H1 (cell line): ENCODE measurements at regions not wholly inside any gene's neighbourhood (a gene's known extent, or its start where the extent isn't known, plus 50 kb on each side); places are given as distances from the start of the nearest gene placed in this dataset.

Experiments used
- CTCF ChIA-PET: fragments of 300-600 bp; sonication (Branson Sonifier 250); formaldehyde crosslinking; loops from one replicate; lab custom pipeline; 2021; ENCODE audit not compliant: partially characterized antibody; lab: Charles Lee
- POLR2A ChIA-PET: fragments of 300-600 bp; sonication (Branson Sonifier 250); formaldehyde crosslinking; loops from one replicate; lab custom pipeline; 2021; ENCODE audit warnings: inconsistent platforms; ENCODE audit not compliant: partially characterized antibody; lab: Charles Lee
- DNase-seq, 2 experiments: peaks; one replicate each; pipeline versions ENCODE4 v3.0.0 to v3.0.0-alpha.2; 2010 to 2022; ENCODE audit warnings: low spot score in 2 of 2, low read depth in 1 of 2, mixed read lengths in 1 of 2
- FAIRE-seq: peaks from 2 replicates; lab custom pipeline; 2011; peaks lifted over from hg19 to GRCh38; lab: Jason Lieb, UNC
- H2AFZ ChIP-seq: 2 replicates; pipeline ENCODE4 v1.8.1; 2012; ENCODE audit warnings: low read length, inconsistent platforms
- H2AK5ac ChIP-seq: 2 replicates; pipeline ENCODE4 v1.6.1; 2013; ENCODE audit warnings: low read depth, low read length
- H2BK120ac ChIP-seq: replicated peaks from 2 replicates; pipeline ENCODE3; 2013; ENCODE audit warnings: low read depth, low read length, inconsistent platforms
- H2BK12ac ChIP-seq: 2 replicates; pipeline ENCODE4 v1.6.1; 2013; ENCODE audit warnings: low read depth, low read length
- H2BK15ac ChIP-seq: 2 replicates; pipeline ENCODE4 v1.6.1; 2013; ENCODE audit warnings: low read length
- H2BK20ac ChIP-seq: 2 replicates; pipeline ENCODE4 v1.6.1; 2013; ENCODE audit warnings: low read length
- H2BK5ac ChIP-seq: 2 replicates; pipeline ENCODE4 v1.6.1; 2013; ENCODE audit warnings: low read depth, low read length
- H3K14ac ChIP-seq: 2 replicates; pipeline ENCODE4 v1.6.1; 2013; ENCODE audit warnings: inconsistent platforms; ENCODE audit not compliant: insufficient read length
- H3K18ac ChIP-seq: 2 replicates; pipeline ENCODE4 v1.6.1; 2013; ENCODE audit warnings: low read length; ENCODE audit errors: extremely low read depth
- H3K23ac ChIP-seq: 2 replicates; pipeline ENCODE4 v1.6.1; 2013; ENCODE audit warnings: inconsistent platforms; ENCODE audit not compliant: insufficient read length
- H3K23me2 ChIP-seq: 2 replicates; pipeline ENCODE4 v1.6.1; 2013; ENCODE audit warnings: low read depth, low read length
- H3K27ac ChIP-seq: 2 replicates; pipeline ENCODE4 v1.6.1; 2011; ENCODE audit warnings: low read depth, low read length, inconsistent platforms
- H3K27me3 ChIP-seq, 4 experiments: replicated peaks in 1 of 4; 1 replicate in 1 of 4; 2 replicates in 3 of 4; pipeline versions ENCODE4 v1.6.1 to v1.8.1; 2011 to 2013; ENCODE audit warnings: low read length in 3 of 4, mild to moderate bottlenecking in 3 of 4, inconsistent platforms in 2 of 4, mixed read lengths in 2 of 4, moderate library complexity in 1 of 4; ENCODE audit not compliant: control insufficient read depth in 3 of 4, insufficient read depth in 3 of 4; ENCODE audit errors: extremely low read depth in 1 of 4
- H3K36me3 ChIP-seq, 4 experiments: 2 replicates each; pipeline versions ENCODE4 v1.6.1 to v1.8.1; 2011 to 2013; ENCODE audit warnings: mild to moderate bottlenecking in 4 of 4, low read length in 3 of 4, moderate library complexity in 2 of 4, control low read depth in 1 of 4, inconsistent platforms in 1 of 4; ENCODE audit not compliant: insufficient read depth in 4 of 4, control insufficient read depth in 2 of 4
- H3K4ac ChIP-seq: replicated peaks from 2 replicates; pipeline ENCODE3; 2013; ENCODE audit warnings: low read length, low read depth, mixed read lengths, inconsistent platforms; ENCODE audit not compliant: insufficient read length
- H3K4me1 ChIP-seq, 4 experiments: replicated peaks in 1 of 4; 1 replicate in 1 of 4; 2 replicates in 3 of 4; pipeline versions ENCODE4 v1.6.1 to v1.8.1; 2011 to 2013; ENCODE audit warnings: low read length in 3 of 4, inconsistent platforms in 2 of 4, mixed read lengths in 1 of 4; ENCODE audit not compliant: insufficient read depth in 4 of 4, control insufficient read depth in 3 of 4
- H3K4me2 ChIP-seq, 2 experiments: 2 replicates each; pipeline versions ENCODE4 v1.6.1 to v1.8.1; 2011 to 2013; ENCODE audit warnings: low read depth in 2 of 2, low read length in 2 of 2, control low read depth in 1 of 2, inconsistent platforms in 1 of 2, mild to moderate bottlenecking in 1 of 2; ENCODE audit not compliant: insufficient read depth in 1 of 2
- H3K4me3 ChIP-seq, 4 experiments: fragments of 200-600, 300-600 bp in 1 of 4; sonication (generic), shearing (Covaris generic), sonication (Bioruptor Twin) in 1 of 4; 2 replicates each; pipeline versions ENCODE4 v1.5.1 to v1.8.1; 2011 to 2016; ENCODE audit warnings: low read length in 4 of 4, low read depth in 3 of 4, control low read depth in 2 of 4, inconsistent platforms in 2 of 4, mild to moderate bottlenecking in 2 of 4, mixed read lengths in 1 of 4, moderate library complexity in 1 of 4; ENCODE audit not compliant: insufficient read depth in 2 of 4; ENCODE audit errors: extremely low read depth in 1 of 4
- H3K56ac ChIP-seq: replicated peaks from 2 replicates; pipeline ENCODE3; 2013; ENCODE audit warnings: low read depth, mild to moderate bottlenecking, mixed read lengths, low read length, inconsistent platforms; ENCODE audit not compliant: insufficient read length
- H3K79me1 ChIP-seq: 2 replicates; pipeline ENCODE4 v1.6.1; 2013; ENCODE audit warnings: low read depth, low read length, control low read depth
- H3K79me2 ChIP-seq, 2 experiments: 2 replicates each; pipeline versions ENCODE4 v1.6.1 to v1.8.1; 2012 to 2013; ENCODE audit warnings: low read length in 2 of 2, mild to moderate bottlenecking in 2 of 2, inconsistent platforms in 1 of 2; ENCODE audit not compliant: insufficient read depth in 2 of 2, control insufficient read depth in 1 of 2
- H3K9ac ChIP-seq, 4 experiments: replicated peaks in 1 of 4; 1 replicate in 1 of 4; 2 replicates in 3 of 4; pipeline versions ENCODE4 v1.6.1 to v1.8.1; 2011 to 2013; ENCODE audit warnings: low read depth in 3 of 4, low read length in 3 of 4, control low read depth in 2 of 4, mild to moderate bottlenecking in 2 of 4, moderate library complexity in 2 of 4, inconsistent platforms in 1 of 4; ENCODE audit errors: extremely low read depth in 1 of 4
- H3K9me3 ChIP-seq, 2 experiments: 2 replicates each; pipeline versions ENCODE4 v1.6.1 to v1.8.1; 2012 to 2013; ENCODE audit warnings: mild to moderate bottlenecking in 2 of 2, moderate library complexity in 2 of 2, control low read depth in 1 of 2, inconsistent platforms in 1 of 2, low read depth in 1 of 2, low read length in 1 of 2, mixed read lengths in 1 of 2; ENCODE audit not compliant: insufficient read depth in 2 of 2
- H4K20me1 ChIP-seq, 2 experiments: replicated peaks in 1 of 2; 2 replicates each; pipeline versions ENCODE3 to v1.8.1; 2011 to 2013; ENCODE audit warnings: inconsistent platforms in 2 of 2, low read length in 2 of 2, mild to moderate bottlenecking in 1 of 2; ENCODE audit not compliant: insufficient read depth in 2 of 2, control insufficient read depth in 1 of 2
- H4K5ac ChIP-seq: 2 replicates; pipeline ENCODE4 v1.6.1; 2013; ENCODE audit warnings: low read length, low read depth, mixed read lengths, inconsistent platforms; ENCODE audit not compliant: insufficient read length
- H4K8ac ChIP-seq: 2 replicates; pipeline ENCODE4 v1.8.0; 2013; ENCODE audit warnings: mild to moderate bottlenecking, moderate library complexity, low read length, inconsistent platforms; ENCODE audit not compliant: insufficient read depth; ENCODE audit errors: extremely low read depth
- H4K91ac ChIP-seq: replicated peaks from 2 replicates; pipeline ENCODE3; 2013; ENCODE audit warnings: low read length, mixed read lengths, inconsistent platforms; ENCODE audit not compliant: insufficient read length
- CEBPB ChIP-seq: IDR thresholded peaks from 2 replicates; pipeline ENCODE4 v1.6.1; 2012; ENCODE audit warnings: low read depth, low read length
- E2F6 ChIP-seq: IDR thresholded peaks from 2 replicates; pipeline ENCODE4 v1.6.1; 2012; ENCODE audit warnings: inconsistent platforms
- HDAC2 ChIP-seq, 2 experiments: fragments of 300-600 bp in 1 of 2; sonication (generic) in 1 of 2; IDR thresholded peaks; 2 replicates each; pipeline ENCODE4 v1.6.1; 2011 to 2012; ENCODE audit warnings: low read depth in 2 of 2, low read length in 2 of 2, mild to moderate bottlenecking in 2 of 2, moderate library complexity in 2 of 2, borderline replicate concordance in 1 of 2, inconsistent platforms in 1 of 2
- HDAC6 ChIP-seq: IDR thresholded peaks from one replicate; pipeline ENCODE4 v1.7.1; 2012; ENCODE audit warnings: low read depth, mild to moderate bottlenecking, inconsistent platforms, low read length, moderate library complexity
- KDM4A ChIP-seq: IDR thresholded peaks from one replicate; pipeline ENCODE4 v1.7.1; 2012; ENCODE audit warnings: low read depth, mild to moderate bottlenecking, moderate library complexity, low read length, inconsistent platforms; ENCODE audit not compliant: severe bottlenecking
- RAD21 ChIP-seq, 2 experiments: IDR thresholded peaks in 1 of 2; conservative IDR thresholded peaks in 1 of 2; 2 replicates each; pipeline ENCODE4 v1.6.1; 2011; ENCODE audit warnings: low read depth in 2 of 2, low read length in 2 of 2, improper control_type of control experiment in 1 of 2, inconsistent platforms in 1 of 2, mild to moderate bottlenecking in 1 of 2, moderate library complexity in 1 of 2
- RBBP5 ChIP-seq: IDR thresholded peaks from 2 replicates; pipeline ENCODE4 v1.7.1; 2012; ENCODE audit warnings: low read depth, mild to moderate bottlenecking, inconsistent platforms, low read length, moderate library complexity, borderline replicate concordance
- WGBS, 2 experiments: shearing (Covaris generic) in 1 of 2; methylation state at CpG; one replicate each; pipeline versions ENCODE4 v1.1.6 to v1.1.7; 2013 to 2015; ENCODE audit warnings: low lambda C conversion rate in 2 of 2, mixed read lengths in 2 of 2, inconsistent platforms in 1 of 2, low coverage in 1 of 2, missing lambda C conversion rate in 1 of 2; ENCODE audit not compliant: insufficient replicate concordance in 2 of 2, insufficient coverage in 1 of 2, insufficient read length in 1 of 2; ENCODE audit errors: extremely low coverage in 1 of 2, missing lambda C conversion rate in 1 of 2; 5-methylcytosine and 5-hydroxymethylcytosine counted together

GRCh38 chr2:239663364-239663924 is 262.6 kb upstream of the HDAC4 start:
- Histone ChIP-seq H3K4me1 (no peaks in the 10 kb centered on the region; a peak in 2 of 7 replicates), H2BK120ac (no peak overlapping the region), H4K5ac (no peak overlapping the region), H2AFZ (no peak overlapping the region), H4K8ac (no peak overlapping the region), H3K56ac (no peak overlapping the region), H3K79me1 (no peaks in the 10 kb centered on the region), H3K27ac (no peak overlapping the region), H2BK5ac (no peak overlapping the region), H3K18ac (no peak overlapping the region; the same call in 1 of the 2 replicates), H3K27me3 (peaks cover 0 to 2% (median 0%) of the 10 kb centered on the region in 4 experiments; a peak in 2 of 7 replicates), H2BK12ac (no peak overlapping the region), H3K23ac (no peak overlapping the region), H3K4me3 (no peak overlapping the region), H3K9ac (no peak overlapping the region), H3K23me2 (no peaks in the 10 kb centered on the region; the same call in 1 of the 2 replicates), H4K20me1 (no peaks in the 10 kb centered on the region), H3K79me2 (no peaks in the 10 kb centered on the region), H3K36me3 (no peaks in the 10 kb centered on the region), H2BK15ac (no peak overlapping the region), H3K4me2 (no peak overlapping the region), H3K9me3 (no peaks in the 10 kb centered on the region; a peak in 1 of 4 replicates), H2AK5ac (no peak overlapping the region), H3K14ac (no peak overlapping the region), H3K4ac (no peak overlapping the region), H2BK20ac (no peak overlapping the region), H4K91ac (no peak overlapping the region)
- WGBS, 2 experiments, result 82% methylated on average over 9 of the region's 9 CpGs; no CpG with 5 or more reads in 1 of the 2 experiments
- ChIA-PET CTCF (interaction anchor here (0.6 kb wide), 1 partner anchor 272 kb away, joined by 3 read pairs; no protein-coding TSS in a partner anchor), POLR2A (no interaction called here)
- FAIRE-seq, result no peak
- no peak for DNase-seq
- no peak for TF ChIP-seq RBBP5
- no peak for TF ChIP-seq CEBPB
- no peak for TF ChIP-seq KDM4A
- TF ChIP-seq HDAC2 (IDR thresholded peaks at IDR 0.05; ENCODE audit: borderline replicate concordance in 1 of 2, low read depth in 2 of 2, low read length in 2 of 2), result no peak
- no peak for TF ChIP-seq HDAC6
- TF ChIP-seq E2F6, result no peak
- no peak for TF ChIP-seq RAD21 (IDR thresholded peaks at IDR 0.05 in 1 of 2, conservative IDR thresholded peaks at IDR 0.05 in 1 of 2; ENCODE audit: low read depth in 2 of 2, low read length in 2 of 2)
